GM19023 (cell line): ENCODE measurements at regions not wholly inside any gene's neighbourhood (a gene's known extent, or its start where the extent isn't known, plus 50 kb on each side); places are given as distances from the start of the nearest gene placed in this dataset.

Experiments
- ATAC-seq: cut with Tn5 transposase; IDR thresholded peaks from one replicate; pipeline ENCODE4 v1.9.1; 2021; ENCODE audit warnings: mild to moderate bottlenecking, moderate library complexity; ENCODE audit not compliant: unreplicated experiment

DNA sequence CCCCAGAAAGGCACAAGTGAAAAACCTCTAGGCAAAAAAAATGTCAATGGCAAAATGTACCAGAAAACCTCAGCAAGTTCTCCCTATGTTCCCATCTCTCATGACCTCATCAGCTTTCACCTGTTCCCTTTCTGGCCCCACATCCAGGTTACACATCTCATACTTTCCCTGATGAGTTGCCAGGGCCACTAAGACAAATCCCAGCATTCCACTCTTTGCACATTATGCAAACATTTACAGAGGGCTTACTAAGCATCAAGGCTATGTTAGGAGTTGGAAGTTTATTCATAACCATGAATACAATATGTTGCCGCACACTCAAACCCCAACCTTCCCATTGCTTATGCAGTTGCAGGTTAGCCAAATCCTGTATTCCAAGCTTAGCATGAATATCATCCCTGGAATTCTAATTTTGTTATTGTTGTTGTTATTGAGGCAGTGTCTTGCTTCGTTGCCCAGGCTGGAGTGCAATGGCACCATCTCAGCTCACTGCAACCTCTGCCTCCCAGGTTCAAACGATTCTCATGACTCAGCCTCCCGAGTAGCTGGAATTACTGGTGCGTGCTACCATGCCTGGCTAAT, 129.3 kb upstream of the UBE2E2 start:
- no peak for ATAC-seq

DNA sequence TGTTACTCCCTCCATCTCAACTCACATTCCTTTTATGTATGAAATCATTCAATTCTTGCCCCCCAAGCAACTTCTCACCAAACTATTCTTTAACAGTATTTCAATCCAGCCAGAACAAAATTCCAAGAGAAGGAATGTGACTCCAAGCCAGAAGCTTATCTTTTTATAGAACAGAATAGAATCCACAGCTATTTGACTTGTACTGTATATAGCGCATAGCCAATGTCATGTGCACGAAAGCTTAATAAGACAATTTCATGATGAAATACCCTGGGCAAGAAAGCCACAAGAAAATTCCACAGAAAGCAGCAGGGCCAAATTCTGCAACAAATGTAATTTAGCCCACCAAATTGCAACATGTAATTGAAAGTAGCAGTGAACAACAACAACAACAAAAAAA, 127.6 kb upstream of the UBE2E2 start:
- ATAC-seq: no peak

- ATAC-seq: no peak
These were observed 126.7 kb upstream of the UBE2E2 start for GRCh38 chr3:23076437-23076836.

GRCh38 chr3:23077126-23077525, 126.0 kb upstream of the UBE2E2 start:
- ATAC-seq: no peak

- no peak for ATAC-seq
These were observed 124.4 kb upstream of the UBE2E2 start for GRCh38 chr3:23078735-23079134.

- no peak for ATAC-seq
These were observed 123.2 kb upstream of the UBE2E2 start for GRCh38 chr3:23079976-23080375.

- ATAC-seq: no peak
These were observed 119.4 kb upstream of the UBE2E2 start for GRCh38 chr3:23083701-23084100.

DNA sequence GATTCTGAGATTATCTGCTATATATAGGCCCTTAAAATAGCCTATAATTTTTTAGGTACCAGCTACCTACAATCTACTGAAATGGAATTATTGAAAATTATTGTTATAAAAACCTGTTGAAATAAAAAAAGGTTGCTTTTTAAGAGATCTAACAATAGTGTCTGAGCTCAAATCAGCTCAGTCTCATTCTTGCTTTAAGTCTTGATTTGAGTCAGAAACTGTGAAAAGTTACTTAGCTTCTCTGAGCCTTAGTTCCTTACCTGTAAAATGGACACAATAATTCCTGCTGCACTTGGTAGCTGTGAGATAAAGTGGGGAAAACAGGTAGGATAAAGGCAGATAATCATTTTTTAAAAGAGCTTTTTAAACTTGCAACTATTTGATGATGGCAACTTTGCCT, 118.8 kb upstream of the UBE2E2 start:
- no peak for ATAC-seq

DNA sequence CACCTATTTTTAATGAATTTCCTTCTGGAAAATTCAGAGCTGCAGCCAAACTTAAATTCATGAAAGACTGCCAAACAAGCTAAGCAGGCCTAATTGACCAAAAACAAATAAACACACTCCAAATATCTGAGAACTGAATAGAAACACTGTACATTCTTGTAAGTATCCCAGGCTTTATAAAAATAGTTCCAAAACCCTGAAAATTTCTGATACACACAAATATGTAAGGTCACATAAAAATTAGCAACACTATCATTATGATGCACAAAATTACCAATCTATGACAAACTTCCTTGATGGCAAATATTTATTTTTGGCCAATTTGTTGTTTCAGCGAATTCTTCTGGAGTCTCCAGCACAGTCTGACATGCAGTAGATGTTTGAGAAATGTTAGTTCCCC, 117.9 kb upstream of the UBE2E2 start:
- no peak for ATAC-seq

GRCh38 chr3:23086331-23086730, 116.8 kb upstream of the UBE2E2 start:
- ATAC-seq: no peak

GRCh38 chr3:23086831-23087230, 116.3 kb upstream of the UBE2E2 start:
- ATAC-seq: no peak

- ATAC-seq: no peak
These were observed 108.7 kb upstream of the UBE2E2 start for GRCh38 chr3:23094412-23094811.

- no peak for ATAC-seq
These were observed 108.2 kb upstream of the UBE2E2 start for GRCh38 chr3:23094890-23095462.

DNA sequence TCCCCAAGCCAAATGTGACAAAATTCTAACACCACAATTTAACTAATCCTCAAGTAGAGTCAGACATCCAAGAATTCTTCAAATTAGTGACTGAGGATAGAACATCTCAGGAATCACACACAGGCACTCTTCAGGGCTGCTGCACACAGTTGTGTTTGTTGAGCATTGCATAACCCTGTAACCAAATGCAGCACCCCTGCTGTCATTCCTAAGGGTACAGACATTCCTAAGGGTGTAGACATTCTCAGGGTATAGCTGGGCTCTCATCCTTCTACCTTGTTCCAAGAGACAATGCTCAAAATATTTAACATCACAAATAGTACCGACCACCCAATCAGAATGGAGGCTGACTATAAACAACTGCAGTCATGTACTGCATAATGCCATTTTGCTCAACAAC, 107.1 kb upstream of the UBE2E2 start:
- no peak for ATAC-seq

DNA sequence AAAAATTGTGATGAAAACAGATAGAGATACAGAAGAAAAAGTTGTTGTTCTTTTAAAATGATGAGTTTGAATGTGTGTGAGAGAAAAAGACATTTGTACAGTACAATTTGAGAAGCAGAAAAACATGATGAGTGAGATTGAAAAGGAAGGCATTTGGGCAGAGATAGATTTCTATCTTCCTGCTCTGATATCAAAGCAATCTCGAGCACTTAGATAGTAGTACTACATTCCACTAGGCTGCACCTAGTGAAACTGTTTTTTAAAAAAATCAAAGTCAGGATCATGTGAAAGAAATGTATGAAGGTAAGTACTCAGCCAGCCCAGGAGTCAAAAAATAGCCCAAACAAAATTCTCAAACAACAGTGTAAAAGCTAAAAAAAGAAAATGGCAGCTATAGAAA, 104.1 kb upstream of the UBE2E2 start:
- ATAC-seq: no peak

GRCh38 chr3:23099677-23100076, 103.5 kb upstream of the UBE2E2 start:
- ATAC-seq: no peak

- no peak for ATAC-seq
These were observed 103.0 kb upstream of the UBE2E2 start for GRCh38 chr3:23100106-23100505.

GRCh38 chr3:23103764-23104163, 99.4 kb upstream of the UBE2E2 start:
- ATAC-seq: no peak

- ATAC-seq: no peak
These were observed 98.1 kb upstream of the UBE2E2 start for GRCh38 chr3:23105048-23105447.

GRCh38 chr3:23106666-23107065, 96.5 kb upstream of the UBE2E2 start:
- no peak for ATAC-seq

DNA sequence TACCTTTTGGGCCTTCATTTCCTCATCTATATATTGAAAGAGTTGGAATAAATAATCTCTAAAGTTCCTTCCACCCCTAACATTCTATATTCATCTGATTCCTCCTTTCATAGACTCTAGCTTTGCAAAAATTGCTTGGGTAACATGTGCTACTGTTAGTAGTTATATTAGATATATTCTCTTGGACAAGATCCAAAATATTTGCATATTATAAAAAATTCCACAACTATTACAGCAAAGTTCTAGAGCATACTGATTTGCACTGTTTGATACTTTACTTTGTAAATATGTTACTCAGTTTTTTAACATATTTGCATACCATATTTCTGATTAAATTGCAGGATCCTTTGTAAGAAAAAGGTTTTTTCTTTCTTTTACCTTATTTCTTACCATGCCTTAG, 95.9 kb upstream of the UBE2E2 start:
- no peak for ATAC-seq

DNA sequence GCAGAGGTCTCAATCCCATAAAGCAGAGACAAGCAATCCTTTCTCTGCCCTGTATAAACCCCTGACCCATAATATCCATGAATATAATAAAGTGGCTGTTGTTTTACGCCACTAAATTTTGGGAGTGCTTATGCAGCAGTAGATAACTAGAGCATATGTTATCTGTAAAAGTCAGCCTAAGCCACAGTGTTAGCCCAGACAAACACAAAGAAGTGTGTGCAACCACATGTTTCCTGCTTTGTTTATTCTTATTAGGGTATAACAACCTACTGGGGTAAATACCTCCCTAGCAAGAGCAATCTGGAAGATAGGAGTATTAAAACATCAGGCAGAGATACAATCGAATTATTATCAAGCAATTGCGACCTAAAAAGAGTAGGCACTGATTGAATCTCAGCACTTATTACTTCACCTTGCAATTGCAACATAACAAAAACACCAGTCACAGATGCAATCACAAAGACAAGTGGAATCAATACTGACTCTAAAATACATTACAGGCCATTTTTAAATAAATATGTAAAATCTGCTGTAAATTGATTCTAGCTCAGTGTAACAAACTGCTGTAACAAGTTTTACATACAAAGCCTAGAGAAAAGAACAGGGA, 94.6 kb upstream of the UBE2E2 start:
- no peak for ATAC-seq

DNA sequence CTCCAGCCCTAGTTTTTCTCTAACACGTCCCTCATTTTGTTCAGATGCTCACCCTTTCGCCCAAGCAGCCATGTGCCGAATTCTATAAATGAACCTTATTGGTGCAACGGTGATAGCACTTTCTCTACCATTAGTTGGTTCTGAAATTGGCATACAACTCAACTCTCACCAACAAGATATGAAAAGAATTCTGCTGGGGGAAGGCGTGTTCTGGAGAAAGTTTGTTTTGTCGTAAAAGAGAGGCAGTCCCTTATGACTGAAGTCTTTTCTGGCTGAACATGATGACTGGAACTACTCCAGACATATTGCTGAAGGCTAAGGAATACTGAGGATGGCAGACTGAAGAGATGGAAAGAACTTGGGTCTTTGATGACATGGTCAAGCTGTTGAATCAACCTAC, 91.8 kb upstream of the UBE2E2 start:
- no peak for ATAC-seq
